ENCODE measurements at regions not wholly inside any gene's neighbourhood (a gene's known extent, or its start where the extent isn't known, plus 50 kb on each side); places are given as distances from the start of the nearest gene placed in this dataset.

GRCh38 chr1:38677311-38677710 is 182.3 kb downstream of the RRAGC start:
- TF ChIP-seq CTCF (conservative IDR thresholded peaks at IDR 0.05 in 1 of 2, IDR thresholded peaks at IDR 0.05 in 1 of 2; ENCODE audit: low read depth in 1 of 2, low read length in 2 of 2) (no peak), EZH2 (IDR thresholded peaks at IDR 0.05; ENCODE audit: low read length, missing control alignments) (no peak)

All from fibroblast of lung (primary cell).